22Rv1 (cell line): ENCODE measurements at regions not wholly inside any gene's neighbourhood (a gene's known extent, or its start where the extent isn't known, plus 50 kb on each side); places are given as distances from the start of the nearest gene placed in this dataset.

ENCODE experiments used
- CTCF ChIP-seq: fragments of 450-650 bp; IDR thresholded peaks from 2 replicates; pipeline ENCODE4 v1.5.1; 2017; ENCODE audit warnings: mild to moderate bottlenecking
- ZFX ChIP-seq: fragments of 450-650 bp; IDR thresholded peaks from 2 replicates; pipeline ENCODE4 v1.6.1; 2017; ENCODE audit warnings: antibody characterized with exemption, borderline replicate concordance

GRCh38 chr10:120138689-120139088 lies 246.2 kb downstream of the SEC23IP start:
- no peak for TF ChIP-seq CTCF
- no peak for TF ChIP-seq ZFX
